PFSK-1 (cell line): ENCODE measurements at regions not wholly inside any gene's neighbourhood (a gene's known extent, or its start where the extent isn't known, plus 50 kb on each side); places are given as distances from the start of the nearest gene placed in this dataset.

Experiments
- POLR2AphosphoS5 ChIP-seq: IDR thresholded peaks from 2 replicates; pipeline ENCODE4 v1.6.1; 2012; ENCODE audit warnings: low read depth, mild to moderate bottlenecking, control low read depth, low read length, moderate library complexity
- REST ChIP-seq, 2 experiments: IDR thresholded peaks; 2 replicates each; pipeline versions ENCODE4 v1.6.1 to v1.8.0; 2011 to 2012; ENCODE audit warnings: low read depth in 2 of 2, low read length in 2 of 2, control low read depth in 1 of 2, inconsistent platforms in 1 of 2, mild to moderate bottlenecking in 1 of 2, moderate library complexity in 1 of 2; ENCODE audit not compliant: insufficient read depth in 1 of 2
- SIN3A ChIP-seq: IDR thresholded peaks from 2 replicates; pipeline ENCODE4 v1.6.1; 2012; ENCODE audit warnings: mild to moderate bottlenecking, low read length, moderate library complexity, borderline replicate concordance; ENCODE audit not compliant: insufficient read depth
- TAF1 ChIP-seq: IDR thresholded peaks from 2 replicates; pipeline ENCODE4 v1.6.1; 2012; ENCODE audit warnings: low read length, control low read depth, borderline replicate concordance; ENCODE audit not compliant: insufficient read depth

GRCh38 chr6:147077251-147077650 is 127.0 kb upstream of the STXBP5 start:
- TF ChIP-seq POLR2AphosphoS5: no peak
- TF ChIP-seq TAF1: no peak
- TF ChIP-seq SIN3A: no peak
- TF ChIP-seq REST (IDR thresholded peaks at IDR 0.05; ENCODE audit: insufficient read depth in 1 of 2, low read depth in 2 of 2, low read length in 2 of 2): no peak
